ENCODE measurements at regions not wholly inside any gene's neighbourhood (a gene's known extent, or its start where the extent isn't known, plus 50 kb on each side); places are given as distances from the start of the nearest gene placed in this dataset.
"Not testable (repeated sequence)": the region's sequence is repeated elsewhere in the genome, so short reads cannot be mapped to it uniquely, and the experiment has no call there.

DNA sequence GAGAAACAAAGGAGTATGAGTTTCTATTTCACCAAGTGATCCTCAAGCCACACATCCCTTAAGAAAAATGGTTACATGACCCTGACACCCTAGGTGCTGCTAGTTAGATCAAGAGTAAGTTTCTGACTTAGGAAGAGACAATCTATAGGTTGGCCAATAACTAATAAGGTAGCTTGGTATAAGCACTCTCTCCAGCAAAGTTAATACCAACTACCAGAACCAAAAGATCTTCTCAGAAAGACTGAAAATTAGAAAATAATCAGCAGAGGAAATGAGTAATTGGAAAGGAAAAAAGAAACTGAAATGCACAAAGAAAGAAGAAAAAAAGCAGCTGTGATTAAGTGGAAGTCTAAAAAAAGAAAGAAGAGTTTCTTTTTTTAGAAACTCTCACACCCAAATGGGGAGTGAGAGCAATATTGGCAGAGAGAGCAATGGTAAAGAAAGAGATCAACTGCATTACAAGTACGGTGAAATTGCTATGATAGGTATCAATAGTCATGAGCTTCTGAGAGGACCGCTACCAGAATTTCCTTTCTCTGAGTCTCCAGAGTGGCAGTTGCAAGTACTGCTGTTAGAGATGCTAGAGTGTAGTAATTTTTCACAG lies 195.5 kb downstream of the TMEM167A start:
- H3K27me3 ChIP-seq = no peaks in the 10 kb centered on the region
- no peaks in the 10 kb centered on the region for H3K9me3 ChIP-seq
- no peaks in the 10 kb centered on the region for H3K4me1 ChIP-seq
- H3K4me3 ChIP-seq = no peak overlapping the region
- intact Hi-C loops (cut with DNase I; ENCODE audit: low total_unique reads) = no loop called here
- no peak for DNase-seq
- TF ChIP-seq POLR2A (IDR thresholded peaks at IDR 0.05) = no peak
- TF ChIP-seq, protein P1, sequence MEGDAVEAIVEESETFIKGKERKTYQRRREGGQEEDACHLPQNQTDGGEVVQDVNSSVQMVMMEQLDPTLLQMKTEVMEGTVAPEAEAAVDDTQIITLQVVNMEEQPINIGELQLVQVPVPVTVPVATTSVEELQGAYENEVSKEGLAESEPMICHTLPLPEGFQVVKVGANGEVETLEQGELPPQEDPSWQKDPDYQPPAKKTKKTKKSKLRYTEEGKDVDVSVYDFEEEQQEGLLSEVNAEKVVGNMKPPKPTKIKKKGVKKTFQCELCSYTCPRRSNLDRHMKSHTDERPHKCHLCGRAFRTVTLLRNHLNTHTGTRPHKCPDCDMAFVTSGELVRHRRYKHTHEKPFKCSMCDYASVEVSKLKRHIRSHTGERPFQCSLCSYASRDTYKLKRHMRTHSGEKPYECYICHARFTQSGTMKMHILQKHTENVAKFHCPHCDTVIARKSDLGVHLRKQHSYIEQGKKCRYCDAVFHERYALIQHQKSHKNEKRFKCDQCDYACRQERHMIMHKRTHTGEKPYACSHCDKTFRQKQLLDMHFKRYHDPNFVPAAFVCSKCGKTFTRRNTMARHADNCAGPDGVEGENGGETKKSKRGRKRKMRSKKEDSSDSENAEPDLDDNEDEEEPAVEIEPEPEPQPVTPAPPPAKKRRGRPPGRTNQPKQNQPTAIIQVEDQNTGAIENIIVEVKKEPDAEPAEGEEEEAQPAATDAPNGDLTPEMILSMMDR (IDR thresholded peaks at IDR 0.05) = no peak
- H3K27ac ChIP-seq = no peak overlapping the region
- no peaks in the 10 kb centered on the region for H3K36me3 ChIP-seq

DNA sequence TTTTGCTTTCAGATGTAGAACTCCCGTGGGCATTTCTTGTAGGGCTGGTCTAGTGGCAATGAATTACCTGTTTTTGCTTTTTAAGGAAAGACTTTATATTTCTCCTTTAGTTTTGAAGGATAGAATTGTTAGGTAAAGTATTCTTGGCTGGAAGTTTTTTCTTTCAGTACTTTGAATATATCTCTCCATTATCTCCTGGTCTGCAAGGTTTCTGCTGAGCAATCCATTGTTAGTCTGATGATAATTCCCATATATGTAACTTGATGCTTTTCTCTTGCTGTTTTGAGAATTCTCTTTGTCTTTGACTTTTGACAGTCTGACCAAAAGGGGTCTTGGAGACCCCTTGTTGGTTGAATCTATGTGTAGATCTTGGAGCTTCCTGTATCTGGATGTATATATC lies 198.1 kb downstream of the TMEM167A start:
- H3K4me3 ChIP-seq = no peak overlapping the region
- no peaks in the 10 kb centered on the region for H3K4me1 ChIP-seq
- TF ChIP-seq POLR2A (IDR thresholded peaks at IDR 0.05) = no peak
- TF ChIP-seq, protein P1 (IDR thresholded peaks at IDR 0.05) = no peak
- H3K27ac ChIP-seq = no peak overlapping the region
- intact Hi-C loops (cut with DNase I; ENCODE audit: low total_unique reads) = no loop called here
- DNase-seq = no peak
- no peaks in the 10 kb centered on the region for H3K36me3 ChIP-seq
- H3K9me3 ChIP-seq = no peaks in the 10 kb centered on the region
- no peaks in the 10 kb centered on the region for H3K27me3 ChIP-seq

DNA sequence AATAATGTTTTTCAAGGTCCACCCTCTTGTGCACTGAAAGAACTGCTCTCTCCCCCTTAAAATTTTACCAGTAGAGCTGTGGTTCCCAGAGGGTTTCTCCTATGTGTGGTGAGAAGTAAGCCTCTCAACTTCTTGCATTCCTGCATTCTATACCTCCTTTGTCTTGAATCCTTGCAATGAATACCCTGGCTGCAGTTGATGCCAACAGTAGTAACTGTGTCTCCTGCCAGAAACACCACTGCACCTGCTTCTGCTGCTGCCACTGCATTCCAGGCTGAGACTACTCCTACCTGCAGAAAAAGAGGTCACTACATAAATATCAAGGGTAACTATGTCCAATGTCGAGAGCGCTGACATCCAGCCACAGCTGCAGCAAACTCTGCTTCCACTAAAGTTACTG lies 203.7 kb downstream of the TMEM167A start:
- no peak for DNase-seq
- intact Hi-C loops (cut with DNase I; ENCODE audit: low total_unique reads) = no loop called here
- H3K4me3 ChIP-seq = no peak overlapping the region
- no peaks in the 10 kb centered on the region for H3K4me1 ChIP-seq
- H3K36me3 ChIP-seq = no peaks in the 10 kb centered on the region
- no peak overlapping the region for H3K27ac ChIP-seq
- H3K27me3 ChIP-seq = no peaks in the 10 kb centered on the region
- no peaks in the 10 kb centered on the region for H3K9me3 ChIP-seq
- TF ChIP-seq, protein P1 (IDR thresholded peaks at IDR 0.05) = no peak
- no peak for TF ChIP-seq POLR2A (IDR thresholded peaks at IDR 0.05)

DNA sequence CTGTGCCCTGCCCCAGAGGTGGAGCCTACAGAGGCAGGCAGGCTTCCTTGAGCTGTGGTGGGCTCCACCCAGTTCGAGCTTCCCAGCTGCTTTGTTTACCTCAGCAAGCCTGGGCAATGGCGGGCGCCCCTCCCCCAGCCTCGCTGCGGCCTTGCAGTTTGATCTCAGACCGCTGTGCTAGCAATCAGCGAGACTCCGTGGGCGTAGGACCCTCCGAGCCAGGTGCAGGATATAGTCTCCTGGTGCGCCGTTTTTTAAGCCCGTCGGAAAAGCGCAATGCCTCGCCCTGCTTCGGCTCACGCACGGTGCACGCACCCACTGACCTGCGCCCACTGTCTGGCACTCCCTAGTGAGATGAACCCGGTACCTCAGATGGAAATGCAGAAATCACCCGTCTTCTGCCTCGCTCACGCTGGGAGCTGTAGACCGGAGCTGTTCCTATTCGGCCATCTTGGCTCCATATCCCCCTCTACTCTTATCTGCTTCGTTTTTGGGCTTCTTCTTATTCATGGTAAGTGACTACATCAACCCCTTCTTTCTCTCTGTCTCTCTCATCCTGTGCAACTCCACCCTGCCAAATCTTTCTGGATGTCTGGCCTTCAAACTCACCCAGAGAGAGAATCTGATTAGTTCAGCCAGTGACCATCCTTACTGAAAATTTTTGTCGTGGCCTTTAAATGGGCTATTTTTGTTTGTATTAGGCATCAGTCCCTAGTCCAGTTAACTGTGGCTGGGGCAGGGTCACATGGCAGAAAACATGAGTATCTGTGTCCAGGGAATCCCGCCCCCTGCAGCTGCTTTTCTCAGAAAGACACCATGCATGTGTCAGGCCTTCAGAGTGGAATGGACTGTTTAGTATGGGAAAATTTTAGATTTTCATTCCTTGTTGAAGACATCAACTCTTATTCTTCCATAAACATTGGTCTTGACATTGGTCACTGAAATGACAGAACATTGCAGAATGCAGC lies 204.6 kb downstream of the TMEM167A start:
- not testable (repeated sequence) for DNase-seq, H3K27me3 ChIP-seq

DNA sequence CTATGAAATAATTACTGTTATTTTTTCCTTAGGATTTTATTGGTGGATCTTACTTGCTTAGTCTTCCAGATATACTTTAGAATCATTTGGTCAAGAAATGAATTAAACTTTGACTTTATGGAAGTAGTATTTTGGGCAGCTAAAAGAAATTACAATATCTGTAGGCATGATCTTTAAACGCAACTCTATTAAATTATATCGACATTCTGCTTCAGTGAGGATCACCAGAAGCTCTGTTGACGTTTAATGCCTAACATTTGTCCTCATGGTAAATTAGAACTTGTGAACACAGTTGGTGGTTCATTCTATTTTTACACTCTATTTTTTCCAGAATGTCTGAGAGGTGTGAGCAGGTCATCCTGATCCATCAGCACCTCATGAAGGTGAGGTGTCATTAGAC lies 211.6 kb downstream of the TMEM167A start:
- intact Hi-C loops (cut with DNase I; ENCODE audit: low total_unique reads) = no loop called here
- H3K27ac ChIP-seq = no peak overlapping the region
- TF ChIP-seq, protein P1 (IDR thresholded peaks at IDR 0.05) = no peak
- TF ChIP-seq POLR2A (IDR thresholded peaks at IDR 0.05) = no peak
- DNase-seq = no peak
- no peaks in the 10 kb centered on the region for H3K27me3 ChIP-seq
- no peak overlapping the region for H3K4me3 ChIP-seq
- H3K4me1 ChIP-seq = no peaks in the 10 kb centered on the region
- no peaks in the 10 kb centered on the region for H3K36me3 ChIP-seq
- no peaks in the 10 kb centered on the region for H3K9me3 ChIP-seq

More for the DNA sequence above, 204.6 kb downstream of the TMEM167A start:
- H3K4me3 ChIP-seq; H3K4me1 ChIP-seq; H3K36me3 ChIP-seq; H3K9me3 ChIP-seq; intact Hi-C loops (cut with DNase I; ENCODE audit: low total_unique reads); H3K27ac ChIP-seq: not testable (repeated sequence)

All from uterus (tissue), 3 donors.